Left colon (tissue), 2 donors: ENCODE measurements at regions not wholly inside any gene's neighbourhood (a gene's known extent, or its start where the extent isn't known, plus 50 kb on each side); places are given as distances from the start of the nearest gene placed in this dataset.
"Not testable (repeated sequence)": the region's sequence is repeated elsewhere in the genome, so short reads cannot be mapped to it uniquely, and the experiment has no call there.

Source experiments
- ATAC-seq: fragments of 200-7000 bp; cut with Tn5 transposase; one replicate; pipeline ENCODE4 v1.9.1; 2020; ENCODE audit warnings: mild to moderate bottlenecking, moderate library complexity
- DNase-seq, 2 donors: peaks; one replicate each; pipeline ENCODE4 v3.0.0-alpha.2; 2020
- intact Hi-C, 2 donors: fragments of 100-400 bp; cut with DNase I in 1 of 2; cut with micrococcal nuclease in 1 of 2; formaldehyde crosslinking; loops; one replicate each; pipeline versions ENCODE4 v1.11.2 to v1.14.0; 2022; cut with DNase I, micrococcal nuclease
- donor health status: DM: no; HTN: no; CAD: no.
- donor health status: DM: yes; HTN: yes; CAD: no.

DNA sequence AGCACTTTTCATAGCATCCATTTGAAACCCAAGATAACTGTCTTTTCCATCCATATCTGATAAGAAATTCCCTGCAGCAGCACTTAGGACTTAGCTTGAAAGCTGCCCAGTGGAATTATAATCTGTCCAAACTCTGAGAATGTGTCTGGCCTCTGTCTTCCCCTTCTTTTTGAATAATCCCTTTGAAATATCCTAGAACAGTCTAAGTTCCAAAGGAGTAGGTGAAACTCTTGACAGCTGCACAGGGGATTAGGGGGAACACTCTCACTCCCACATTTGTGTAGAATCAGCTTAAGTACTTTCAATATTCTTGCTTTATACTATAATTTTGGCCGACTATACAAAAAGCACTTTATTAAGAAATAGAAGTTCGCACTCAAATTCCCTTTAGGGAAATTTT lies 157.7 kb downstream of the PAPSS1 start:
- no peak for DNase-seq
- ATAC-seq = no peak
- intact Hi-C loops = no loop called here

GRCh38 chr4:107561481-107561880 lies 158.6 kb downstream of the PAPSS1 start:
- DNase-seq = no peak
- no peak for ATAC-seq
- intact Hi-C loops = no loop called here

DNA sequence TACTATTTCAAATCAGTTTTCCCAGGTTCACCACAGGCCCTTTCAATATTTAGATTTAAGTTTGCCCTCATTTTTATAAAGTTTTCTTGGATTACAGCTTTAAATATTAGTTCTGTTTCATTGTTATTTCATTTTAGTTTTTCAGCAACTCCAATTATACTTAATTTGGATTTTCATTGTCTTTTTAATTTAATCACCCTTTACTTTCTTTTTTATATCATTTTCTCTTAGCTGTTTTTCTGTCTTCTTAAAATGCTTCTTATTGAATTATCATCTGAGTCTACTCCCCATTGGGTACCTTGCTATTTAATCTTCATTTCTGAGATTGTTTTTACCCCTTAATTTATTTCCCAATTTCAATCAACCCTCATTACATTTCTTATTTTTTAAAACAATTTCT lies 160.4 kb downstream of the PAPSS1 start:
- ATAC-seq = no peak
- intact Hi-C loops = no loop called here
- DNase-seq = no peak

DNA sequence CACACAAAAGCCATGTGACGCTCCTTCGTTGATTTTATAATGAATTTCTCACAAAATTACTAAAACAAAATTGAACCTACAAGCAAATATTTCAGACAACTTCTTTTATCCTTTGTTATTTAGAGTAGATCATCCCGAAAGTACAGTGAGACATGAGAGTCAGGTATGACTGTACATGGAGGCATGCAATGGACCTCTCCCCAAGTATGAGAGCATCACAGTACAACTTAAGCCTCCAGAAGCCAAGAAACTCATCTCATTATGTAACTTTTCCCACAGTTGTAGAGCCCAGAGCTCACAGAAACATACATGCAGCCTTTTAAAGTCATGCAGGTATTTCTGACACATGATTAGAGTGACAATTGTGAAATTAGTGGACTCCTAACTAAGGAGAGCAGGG lies 167.7 kb downstream of the PAPSS1 start:
- ATAC-seq (no peak), DNase-seq (no peak)
- intact Hi-C loops = no loop called here

DNA sequence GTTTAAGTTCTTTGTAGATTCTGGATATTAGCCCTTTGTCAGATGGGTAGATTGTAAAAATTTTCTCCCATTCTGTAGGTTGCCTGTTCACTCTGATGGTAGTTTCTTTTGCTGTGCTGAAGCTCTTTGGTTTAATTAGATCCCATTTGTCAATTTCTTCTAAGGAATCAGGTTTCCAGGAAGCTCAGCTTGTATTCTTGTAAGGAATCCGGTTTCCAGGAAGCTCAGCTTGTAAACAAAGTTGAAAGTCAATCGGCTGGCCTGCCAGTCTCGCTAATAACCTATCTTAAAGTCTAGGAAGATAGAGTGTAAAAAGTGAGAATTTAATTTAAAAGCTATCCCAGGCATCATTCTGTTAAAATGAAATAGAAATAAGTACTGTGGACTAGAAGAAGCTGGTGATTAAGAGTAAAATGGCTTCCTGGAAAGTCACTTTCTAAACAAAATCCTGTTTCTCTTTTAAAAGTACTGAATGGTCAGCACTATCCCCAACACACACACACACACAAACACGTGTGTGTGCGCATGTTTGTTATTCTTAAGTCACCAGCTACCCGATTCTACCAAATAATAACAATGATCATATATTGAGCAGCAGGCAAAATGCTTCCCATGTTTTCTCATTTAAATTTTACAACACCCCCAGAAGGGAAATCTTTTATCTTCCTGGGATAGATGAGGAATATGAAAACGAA lies 171.7 kb downstream of the PAPSS1 start:
- ATAC-seq (no peak), DNase-seq (no peak)
- intact Hi-C loops = no loop called here

- DNase-seq (no peak), ATAC-seq (no peak)
- intact Hi-C loops = no loop called here
These were observed 173.4 kb downstream of the PAPSS1 start for GRCh38 chr4:107546638-107547037.

- DNase-seq (no peak), ATAC-seq (no peak)
- intact Hi-C loops = no loop called here
These were observed 178.5 kb downstream of the PAPSS1 start for GRCh38 chr4:107541511-107541910.

DNA sequence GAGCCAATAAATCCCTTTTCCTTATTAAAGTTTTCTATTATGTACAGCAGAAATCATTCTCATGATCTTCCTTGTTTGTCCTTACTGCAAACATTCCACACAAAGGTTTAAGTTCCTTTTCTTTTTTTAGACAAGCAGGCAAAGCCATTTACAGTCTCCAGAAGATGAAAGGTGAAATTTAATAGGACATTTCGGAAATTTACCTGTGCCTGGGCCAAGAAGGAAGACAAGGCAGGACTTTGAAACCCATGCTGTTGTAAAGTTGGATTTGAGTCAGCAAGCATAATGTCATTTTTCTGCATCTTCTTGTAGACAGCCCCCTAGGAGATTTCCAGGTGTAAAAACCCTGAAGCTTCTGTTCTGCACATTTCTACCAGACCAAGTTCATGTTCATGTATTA lies 188.1 kb downstream of the PAPSS1 start:
- DNase-seq (no peak), ATAC-seq (peak; percentile 89)
- intact Hi-C loops = no loop called here

DNA sequence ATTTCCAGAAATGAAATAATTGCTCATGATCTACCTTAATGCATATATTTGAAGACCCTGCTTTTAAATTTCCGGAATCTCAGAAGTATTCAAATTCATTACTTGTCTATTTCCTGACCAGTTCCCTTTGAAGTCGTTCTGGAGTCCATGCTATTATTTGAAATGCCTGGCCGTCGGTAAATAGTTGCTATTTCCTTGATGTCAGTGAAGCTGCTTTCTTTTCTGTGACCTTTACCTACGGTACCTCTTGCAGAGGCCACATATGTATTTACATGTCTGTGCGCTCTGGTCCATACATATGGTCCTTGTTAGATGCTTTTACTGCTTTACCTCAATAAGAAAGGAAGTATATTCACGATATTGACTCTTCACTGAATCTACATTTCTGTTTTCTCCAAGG lies 199.7 kb downstream of the PAPSS1 start:
- no peak for ATAC-seq
- intact Hi-C loops = no loop called here
- no peak for DNase-seq

GRCh38 chr4:107519053-107519452 lies 201.0 kb downstream of the PAPSS1 start:
- peak in 1 of 2 donors; percentile 11 for DNase-seq
- intact Hi-C loops = loop anchor here in 1 of 2 donors (10.0 kb wide), 1 partner anchor 474 kb away; no protein-coding TSS in a partner anchor
- ATAC-seq = no peak

GRCh38 chr4:107518076-107518475 lies 202.0 kb downstream of the PAPSS1 start:
- no peak for DNase-seq
- ATAC-seq = no peak
- intact Hi-C loops = loop anchor here in 1 of 2 donors (10.0 kb wide), 1 partner anchor 473 kb away; no protein-coding TSS in a partner anchor

DNA sequence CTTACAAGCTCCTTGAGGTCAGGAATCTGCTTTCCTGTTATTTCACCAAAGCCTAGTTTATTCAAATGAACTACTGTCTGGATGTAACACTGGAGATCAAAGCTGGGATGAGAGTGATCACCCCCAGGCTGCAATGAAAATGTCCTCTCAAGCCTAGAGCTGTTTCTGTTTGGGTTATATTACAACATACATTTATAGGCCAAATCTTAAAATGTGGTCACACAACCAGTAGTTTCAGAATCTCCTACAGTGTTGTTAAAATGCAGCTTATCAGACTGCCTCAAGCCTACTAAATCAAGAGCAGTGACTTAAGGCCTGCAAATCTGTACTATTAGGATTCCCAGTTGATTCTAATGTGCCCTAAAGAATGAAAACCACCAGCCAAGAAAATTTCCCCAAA lies 207.5 kb downstream of the PAPSS1 start:
- intact Hi-C loops = loop anchor here in 1 of 2 donors (10.0 kb wide), 1 partner anchor 468 kb away; no protein-coding TSS in a partner anchor
- ATAC-seq (no peak), DNase-seq (no peak)

GRCh38 chr4:107509615-107510014 lies 210.4 kb downstream of the PAPSS1 start:
- intact Hi-C loops = loop anchor here in 1 of 2 donors (10.0 kb wide), 1 partner anchor 465 kb away; no protein-coding TSS in a partner anchor
- DNase-seq (no peak), ATAC-seq (no peak)

DNA sequence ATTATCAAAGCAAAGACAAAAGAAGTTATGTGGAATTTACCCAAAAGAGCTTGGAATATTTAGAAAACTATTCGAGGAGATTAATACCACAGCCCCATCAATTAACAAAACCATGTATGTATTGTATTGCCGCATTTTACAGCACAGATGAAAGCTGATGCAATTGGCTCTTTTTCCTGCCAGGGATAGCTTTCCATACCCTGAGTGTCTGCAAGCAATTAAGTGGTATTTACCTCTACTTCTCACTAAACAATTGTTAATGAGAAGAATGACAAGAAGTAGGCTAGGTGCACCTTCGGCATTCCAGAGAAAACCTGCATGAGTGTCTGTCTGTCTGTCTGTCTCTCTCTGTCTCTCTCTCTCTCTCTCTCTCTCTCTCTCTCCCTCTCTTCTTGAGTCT lies 219.5 kb downstream of the PAPSS1 start:
- ATAC-seq = no peak
- intact Hi-C loops = no loop called here
- no peak for DNase-seq

- DNase-seq (no peak), ATAC-seq (no peak)
- intact Hi-C loops = no loop called here
These were observed 223.0 kb downstream of the PAPSS1 start for GRCh38 chr4:107497054-107497453.

- DNase-seq (no peak), ATAC-seq (no peak)
- intact Hi-C loops = no loop called here
These were observed 227.5 kb downstream of the PAPSS1 start for GRCh38 chr4:107492566-107492965.

DNA sequence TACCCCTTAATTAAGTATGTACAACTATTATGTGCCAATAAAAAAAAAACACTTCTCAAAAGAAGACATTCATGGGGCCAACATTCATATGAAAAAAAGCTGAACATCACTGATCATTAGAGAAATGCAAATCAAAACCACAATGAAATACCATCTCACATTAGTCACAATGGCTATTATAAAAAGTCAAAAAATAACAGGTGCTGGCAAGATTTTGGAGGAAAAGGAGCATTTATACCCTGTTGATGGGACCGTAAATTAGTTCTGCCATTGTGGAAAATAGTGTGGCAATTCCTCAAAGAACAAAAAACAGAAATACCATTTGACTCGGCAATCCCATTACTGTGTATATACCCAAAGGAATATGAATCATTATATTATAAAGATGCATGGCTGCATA lies 229.9 kb downstream of the PAPSS1 start:
- no peak for DNase-seq
- intact Hi-C loops = no loop called here
- ATAC-seq = no peak

GRCh38 chr4:107483621-107484020 lies 236.4 kb downstream of the PAPSS1 start:
- DNase-seq, ATAC-seq, intact Hi-C loops: not testable (repeated sequence)

- intact Hi-C loops = no loop called here
- DNase-seq = no peak
- ATAC-seq = no peak
These were observed 237.5 kb downstream of the PAPSS1 start for GRCh38 chr4:107482546-107482945.

DNA sequence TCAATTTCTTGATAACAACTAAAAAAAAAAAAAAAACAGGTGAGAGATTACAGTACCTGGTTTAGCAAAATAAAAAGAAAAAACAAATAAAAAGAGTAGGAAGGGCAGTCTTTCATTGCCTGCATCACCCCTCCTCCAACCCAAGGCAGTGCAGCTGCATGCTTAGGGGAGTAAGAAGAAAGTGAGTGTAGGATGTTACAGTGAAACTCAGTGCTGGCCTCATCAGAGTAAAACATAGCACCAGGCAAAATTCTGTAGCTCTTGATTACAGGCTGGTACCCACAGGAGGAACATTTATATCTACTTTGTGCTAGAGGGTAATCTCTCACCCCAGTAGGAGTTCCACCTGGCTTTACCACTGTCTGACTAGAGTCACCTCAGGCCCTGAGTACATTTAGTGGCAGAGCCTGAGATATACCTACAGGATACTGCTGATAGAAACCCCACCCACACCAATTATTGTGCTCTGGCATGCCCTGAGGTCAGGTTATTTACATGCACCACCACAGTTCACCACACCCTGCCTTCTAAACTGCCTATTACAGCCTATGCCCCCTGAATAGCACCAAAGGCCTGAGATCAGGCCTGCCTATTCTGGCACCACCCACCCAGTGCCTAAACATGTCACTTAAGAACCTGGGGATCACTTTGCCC lies 241.6 kb downstream of the PAPSS1 start:
- ATAC-seq = no peak
- intact Hi-C loops = no loop called here
- DNase-seq = no peak

GRCh38 chr4:107473126-107473525 lies 246.9 kb downstream of the PAPSS1 start:
- intact Hi-C loops = no loop called here
- no peak for ATAC-seq
- no peak for DNase-seq
